ENCODE measurements at regions not wholly inside any gene's neighbourhood (a gene's known extent, or its start where the extent isn't known, plus 50 kb on each side); places are given as distances from the start of the nearest gene placed in this dataset.
"Not testable (repeated sequence)": the region's sequence is repeated elsewhere in the genome, so short reads cannot be mapped to it uniquely, and the experiment has no call there.

GRCh38 chr6:30816791-30817739, 67.3 kb upstream of the DDR1 start:
- no peak overlapping the region for H3K27ac Mint-ChIP-seq
- no peak for DNase-seq
- H3K36me3 Mint-ChIP-seq: peaks cover 31% of the 10 kb centered on the region
- H3K4me3 Mint-ChIP-seq: no peak overlapping the region
- H3K4me1 Mint-ChIP-seq: peaks cover 72% of the 10 kb centered on the region
- H3K27me3 Mint-ChIP-seq: no peaks in the 10 kb centered on the region
- CTCF ChIA-PET: interaction anchor here (1.3 kb wide), 1 partner anchor 13 kb away, joined by 3 read pairs; no protein-coding TSS in a partner anchor
- peaks cover 13% of the 10 kb centered on the region for H3K9me3 Mint-ChIP-seq

- not testable (repeated sequence) for DNase-seq, H3K27me3 Mint-ChIP-seq, H3K27ac Mint-ChIP-seq, H3K4me3 Mint-ChIP-seq
- Mint-ChIP-seq H3K4me1 (peaks cover 73% of the 10 kb centered on the region), H3K9me3 (peaks cover 13% of the 10 kb centered on the region), H3K36me3 (peaks cover 31% of the 10 kb centered on the region)
- CTCF ChIA-PET: interaction anchor here (1.3 kb wide), 1 partner anchor 14 kb away, joined by 3 read pairs; no protein-coding TSS in a partner anchor
These were observed 68.0 kb upstream of the DDR1 start for GRCh38 chr6:30816296-30816695.

GRCh38 chr6:30815041-30815742, 69.1 kb upstream of the DDR1 start:
- H3K27ac Mint-ChIP-seq: peak overlapping the region; percentile 62
- CTCF ChIA-PET: interaction anchor here (1.3 kb wide), 2 partner anchors 15 to 63 kb away, joined by 3 to 4 read pairs; no protein-coding TSS in a partner anchor
- H3K27me3 Mint-ChIP-seq, DNase-seq, H3K4me3 Mint-ChIP-seq: not testable (repeated sequence)
- H3K4me1 Mint-ChIP-seq: peaks cover 76% of the 10 kb centered on the region
- H3K36me3 Mint-ChIP-seq: peaks cover 31% of the 10 kb centered on the region
- peaks cover 13% of the 10 kb centered on the region for H3K9me3 Mint-ChIP-seq

GRCh38 chr6:30814146-30815040, 69.9 kb upstream of the DDR1 start:
- CTCF ChIA-PET: interaction anchor here (1.3 kb wide), 1 partner anchor 64 kb away, joined by 4 read pairs; no protein-coding TSS in a partner anchor
- Mint-ChIP-seq H3K4me3 (no peak overlapping the region), H3K36me3 (peaks cover 31% of the 10 kb centered on the region), H3K4me1 (peaks cover 71% of the 10 kb centered on the region), H3K27me3 (no peaks in the 10 kb centered on the region), H3K9me3 (peaks cover 13% of the 10 kb centered on the region), H3K27ac (peak overlapping the region; percentile 80)
- DNase-seq: peak; percentile 58

GRCh38 chr6:30813631-30814145, 69.3 kb upstream of the IER3 start:
- DNase-seq: no peak
- Mint-ChIP-seq H3K27ac (peak overlapping the region; percentile 80), H3K4me3 (no peak overlapping the region), H3K27me3 (no peaks in the 10 kb centered on the region), H3K4me1 (peaks cover 69% of the 10 kb centered on the region), H3K9me3 (peaks cover 13% of the 10 kb centered on the region), H3K36me3 (peaks cover 31% of the 10 kb centered on the region)
- CTCF ChIA-PET: interaction anchor here (1.3 kb wide), 1 partner anchor 8 kb away, joined by 6 read pairs; no protein-coding TSS in a partner anchor

DNA sequence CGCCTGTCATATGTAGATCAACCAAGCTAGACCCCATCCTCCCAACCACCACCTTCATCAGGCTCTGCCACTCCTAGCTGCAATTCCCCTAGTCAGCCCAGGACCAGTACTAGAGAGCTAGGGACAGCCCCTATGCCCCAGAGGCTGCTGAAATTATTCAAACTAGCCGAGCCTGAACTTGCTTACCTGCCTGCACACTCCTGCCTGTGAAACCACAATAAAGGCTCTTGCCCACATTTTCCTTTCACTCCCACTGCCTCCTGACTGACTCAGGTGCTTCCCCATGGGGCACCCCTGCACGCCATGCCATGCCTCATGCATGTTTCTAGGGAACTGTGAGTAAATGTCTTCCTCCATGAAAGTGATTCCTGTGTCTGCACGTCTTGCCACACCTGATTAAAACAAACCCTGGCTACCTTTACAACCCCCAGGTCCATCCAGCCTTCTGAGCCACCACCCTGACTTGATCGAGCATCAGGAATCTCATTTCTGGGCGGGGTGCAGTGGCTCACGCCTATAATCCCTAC, 66.5 kb upstream of the IER3 start:
- Mint-ChIP-seq H3K27me3 (peaks cover 6% of the 10 kb centered on the region), H3K36me3 (peaks cover 30% of the 10 kb centered on the region), H3K4me1 (peaks cover 58% of the 10 kb centered on the region), H3K9me3 (peaks cover 16% of the 10 kb centered on the region), H3K27ac (no peak overlapping the region), H3K4me3 (no peak overlapping the region)
- CTCF ChIA-PET: interaction anchor here (0.5 to 1.6 kb wide), 3 partner anchors 11 to 67 kb away, joined by 3 to 5 read pairs (median 4); partner anchors contain the start of gene IER3
- DNase-seq: peak; percentile 52

DNA sequence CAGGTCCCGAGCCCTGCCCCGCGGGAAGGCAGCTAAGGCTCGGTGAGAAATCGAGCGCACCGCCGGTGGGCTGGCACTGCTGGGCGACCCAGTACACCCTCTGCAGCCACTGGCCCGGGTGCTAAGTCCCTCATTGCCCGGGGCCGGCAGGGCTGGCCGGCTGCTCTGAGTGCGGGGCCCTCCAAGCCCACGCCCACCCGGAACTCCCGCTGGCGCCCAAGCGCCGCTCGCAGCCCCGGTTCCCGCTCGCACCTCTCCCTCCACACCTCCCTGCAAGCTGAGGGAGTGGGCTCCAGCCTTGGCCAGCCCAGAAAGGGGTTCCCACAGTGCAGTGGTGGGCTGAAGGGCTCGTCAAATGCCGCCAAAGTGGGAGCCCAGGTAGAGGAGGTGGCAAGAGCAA, 63.2 kb upstream of the IER3 start:
- Mint-ChIP-seq H3K4me1 (peaks cover 48% of the 10 kb centered on the region), H3K9me3 (peaks cover 15% of the 10 kb centered on the region), H3K36me3 (peaks cover 22% of the 10 kb centered on the region)
- DNase-seq, H3K27ac Mint-ChIP-seq, CTCF ChIA-PET, H3K27me3 Mint-ChIP-seq, H3K4me3 Mint-ChIP-seq: not testable (repeated sequence)

DNA sequence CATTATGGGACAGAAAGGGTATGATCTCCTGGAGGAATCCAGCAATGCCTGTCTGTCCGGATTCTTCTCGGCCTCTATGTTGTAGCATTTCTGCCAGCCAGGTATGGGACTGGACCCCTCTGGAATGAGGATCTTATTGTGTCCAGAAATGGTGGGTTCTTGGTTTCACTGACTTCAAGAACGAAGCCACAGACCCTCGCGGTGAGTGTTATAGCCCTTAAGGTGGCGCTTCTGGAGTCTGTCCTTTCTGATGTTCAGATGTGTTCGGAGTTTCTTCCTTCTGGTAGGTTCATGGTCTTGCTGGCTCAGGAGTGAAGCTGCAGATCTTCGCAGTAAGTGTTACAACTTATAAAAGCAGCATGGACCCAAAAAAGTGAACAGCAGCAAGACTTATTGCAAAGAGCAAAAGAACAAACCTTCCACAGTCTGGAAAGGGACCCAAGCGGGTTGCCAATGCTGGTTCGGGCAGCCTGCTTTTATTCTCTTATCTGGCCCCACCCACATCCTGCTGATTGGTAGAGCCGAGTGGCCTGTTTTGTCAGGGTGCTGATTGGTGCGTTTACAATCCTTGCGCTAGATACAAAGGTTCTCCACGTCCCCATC, 62.3 kb upstream of the IER3 start:
- H3K4me1 Mint-ChIP-seq: peaks cover 43% of the 10 kb centered on the region

GRCh38 chr6:30804333-30804732, 60.0 kb upstream of the IER3 start:
- Mint-ChIP-seq H3K4me3 (no peak overlapping the region), H3K36me3 (peaks cover 23% of the 10 kb centered on the region), H3K27ac (no peak overlapping the region), H3K9me3 (peaks cover 15% of the 10 kb centered on the region), H3K27me3 (peaks cover 9% of the 10 kb centered on the region), H3K4me1 (peaks cover 28% of the 10 kb centered on the region)
- DNase-seq: no peak
- CTCF ChIA-PET: no interaction called here

More for the DNA sequence above, 62.3 kb upstream of the IER3 start:
- H3K9me3 Mint-ChIP-seq: peaks cover 15% of the 10 kb centered on the region
- peaks cover 9% of the 10 kb centered on the region for H3K27me3 Mint-ChIP-seq
- CTCF ChIA-PET: no interaction called here
- no peak overlapping the region for H3K4me3 Mint-ChIP-seq
- DNase-seq: no peak
- peaks cover 22% of the 10 kb centered on the region for H3K36me3 Mint-ChIP-seq
- no peak overlapping the region for H3K27ac Mint-ChIP-seq

DNA sequence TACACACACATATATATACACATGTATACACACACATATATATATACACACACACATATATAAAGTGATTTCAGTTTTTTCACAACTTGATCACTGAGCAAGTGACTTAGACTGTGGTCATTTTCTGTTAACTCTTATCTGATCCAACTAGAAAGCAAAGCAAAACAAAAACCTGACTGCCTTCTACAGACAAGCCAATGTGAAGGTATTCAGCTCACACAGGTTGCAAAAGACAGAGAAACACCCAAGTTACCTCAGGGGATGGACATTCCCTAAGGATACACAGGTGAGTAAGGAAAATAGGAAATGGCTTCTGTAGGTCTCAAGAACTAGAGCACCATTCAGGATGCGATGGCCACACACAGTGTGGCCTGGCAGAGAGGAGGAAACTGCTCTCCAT, 58.4 kb upstream of the IER3 start:
- no peak overlapping the region for H3K4me3 Mint-ChIP-seq
- H3K36me3 Mint-ChIP-seq: peaks cover 21% of the 10 kb centered on the region
- peaks cover 28% of the 10 kb centered on the region for H3K4me1 Mint-ChIP-seq
- H3K27me3 Mint-ChIP-seq: peaks cover 6% of the 10 kb centered on the region
- DNase-seq: no peak
- peaks cover 15% of the 10 kb centered on the region for H3K9me3 Mint-ChIP-seq
- H3K27ac Mint-ChIP-seq: no peak overlapping the region
- CTCF ChIA-PET: no interaction called here

DNA sequence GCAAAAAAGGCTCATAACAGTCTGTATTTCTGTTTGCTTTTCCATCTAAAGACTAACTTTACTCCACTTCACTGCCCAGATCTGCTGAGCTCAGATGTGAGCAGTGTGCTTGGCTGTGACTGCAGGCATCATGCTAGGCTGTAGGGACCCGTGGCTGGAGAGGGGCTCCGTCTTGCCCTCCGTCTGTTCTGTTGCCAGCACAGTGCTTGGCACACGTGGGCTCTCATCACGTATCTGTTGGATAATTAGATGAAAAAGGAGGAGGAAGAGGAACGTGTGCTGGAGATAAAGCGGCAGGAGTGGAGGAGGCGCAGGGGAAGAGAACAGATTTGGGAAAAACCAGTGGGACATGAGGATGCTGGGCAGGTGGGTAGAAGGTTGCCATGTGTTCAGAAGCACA, 57.6 kb upstream of the IER3 start:
- no peak overlapping the region for H3K4me3 Mint-ChIP-seq
- DNase-seq: no peak
- peaks cover 25% of the 10 kb centered on the region for H3K4me1 Mint-ChIP-seq
- no peak overlapping the region for H3K27ac Mint-ChIP-seq
- H3K27me3 Mint-ChIP-seq: peaks cover 8% of the 10 kb centered on the region
- CTCF ChIA-PET: interaction anchor here (1.8 kb wide), 1 partner anchor 27 kb away, joined by 4 read pairs; no protein-coding TSS in a partner anchor
- H3K36me3 Mint-ChIP-seq: peaks cover 22% of the 10 kb centered on the region
- H3K9me3 Mint-ChIP-seq: peaks cover 15% of the 10 kb centered on the region

DNA sequence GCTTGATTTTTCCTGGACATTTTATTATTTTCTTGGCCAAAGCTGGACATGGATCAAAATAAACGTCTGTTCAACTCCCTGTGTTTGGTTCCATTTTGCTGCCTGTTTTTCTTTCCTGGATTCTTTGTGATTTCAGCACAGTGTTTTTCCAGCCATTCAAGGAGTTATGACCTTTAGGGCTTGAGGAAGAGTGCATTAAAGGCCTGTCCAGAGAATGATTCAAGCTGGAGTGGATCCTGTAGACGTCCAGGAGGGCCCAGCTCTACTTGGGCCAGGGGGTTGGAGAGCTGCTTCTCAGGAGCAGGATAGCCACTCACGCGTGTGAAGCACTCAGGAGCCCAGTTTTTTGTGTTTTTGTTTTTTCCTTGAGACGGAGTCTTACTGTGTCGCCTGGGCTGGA, 56.5 kb upstream of the IER3 start:
- CTCF ChIA-PET: interaction anchor here (1.8 kb wide), 1 partner anchor 28 kb away, joined by 4 read pairs; no protein-coding TSS in a partner anchor
- Mint-ChIP-seq H3K4me3 (no peak overlapping the region), H3K4me1 (peaks cover 23% of the 10 kb centered on the region), H3K36me3 (peaks cover 17% of the 10 kb centered on the region), H3K9me3 (peaks cover 11% of the 10 kb centered on the region), H3K27me3 (peaks cover 10% of the 10 kb centered on the region), H3K27ac (no peak overlapping the region)
- DNase-seq: no peak

GRCh38 chr6:30799210-30799609, 54.9 kb upstream of the IER3 start:
- no peak overlapping the region for H3K27ac Mint-ChIP-seq
- no peak for DNase-seq
- H3K27me3 Mint-ChIP-seq: peaks cover 7% of the 10 kb centered on the region
- H3K4me3 Mint-ChIP-seq: no peak overlapping the region
- peaks cover 26% of the 10 kb centered on the region for H3K4me1 Mint-ChIP-seq
- CTCF ChIA-PET: no interaction called here
- H3K9me3 Mint-ChIP-seq: peaks cover 3% of the 10 kb centered on the region
- peaks cover 14% of the 10 kb centered on the region for H3K36me3 Mint-ChIP-seq
